SKM-1 (cell line): ENCODE measurements at regions not wholly inside any gene's neighbourhood (a gene's known extent, or its start where the extent isn't known, plus 50 kb on each side); places are given as distances from the start of the nearest gene placed in this dataset.
"Not testable (repeated sequence)": the region's sequence is repeated elsewhere in the genome, so short reads cannot be mapped to it uniquely, and the experiment has no call there.

Experiments
- DNase-seq: peaks from one replicate; lab custom pipeline; 2025; ENCODE audit not compliant: unreplicated experiment; lab: John Stamatoyannopoulos, UW

DNA sequence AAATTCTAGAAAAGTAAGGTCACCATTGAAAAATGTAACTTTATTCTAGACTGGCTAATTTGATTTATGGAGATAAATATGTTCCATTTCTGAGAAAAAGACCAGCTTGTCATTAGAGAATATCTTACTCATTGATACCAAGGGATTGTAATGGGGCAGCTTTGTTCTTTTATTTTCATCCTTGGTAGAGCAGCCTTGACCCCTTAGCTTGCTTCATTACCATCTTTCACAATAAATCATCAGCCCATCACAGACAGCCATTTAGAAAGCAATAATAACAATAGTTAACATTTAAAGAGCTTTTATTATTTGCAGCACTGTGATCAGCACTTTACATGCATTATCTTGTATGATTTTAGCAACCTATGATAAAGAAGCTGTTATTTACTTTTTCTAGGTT lies 253.6 kb downstream of the C3orf38 start:
- no peak for DNase-seq

DNA sequence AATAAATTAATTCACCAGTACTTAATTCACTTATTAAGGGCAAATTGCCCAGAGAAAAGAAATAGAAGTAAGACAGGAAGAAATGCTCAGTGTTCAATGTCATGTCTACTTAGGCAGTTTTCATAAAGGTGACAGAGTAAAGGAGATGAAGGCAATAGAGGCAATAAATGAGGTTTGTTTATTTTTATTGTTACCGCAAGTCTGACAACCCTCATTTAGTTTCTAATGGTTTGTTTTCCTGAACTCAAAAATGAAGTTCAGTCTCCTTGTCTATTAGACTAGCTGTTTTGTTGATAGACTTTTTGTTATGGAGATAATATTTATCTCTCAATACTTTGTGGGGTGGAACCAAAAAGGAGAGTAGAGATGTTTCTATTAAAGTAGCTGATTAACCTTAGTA lies 258.3 kb downstream of the C3orf38 start:
- DNase-seq = no peak

DNA sequence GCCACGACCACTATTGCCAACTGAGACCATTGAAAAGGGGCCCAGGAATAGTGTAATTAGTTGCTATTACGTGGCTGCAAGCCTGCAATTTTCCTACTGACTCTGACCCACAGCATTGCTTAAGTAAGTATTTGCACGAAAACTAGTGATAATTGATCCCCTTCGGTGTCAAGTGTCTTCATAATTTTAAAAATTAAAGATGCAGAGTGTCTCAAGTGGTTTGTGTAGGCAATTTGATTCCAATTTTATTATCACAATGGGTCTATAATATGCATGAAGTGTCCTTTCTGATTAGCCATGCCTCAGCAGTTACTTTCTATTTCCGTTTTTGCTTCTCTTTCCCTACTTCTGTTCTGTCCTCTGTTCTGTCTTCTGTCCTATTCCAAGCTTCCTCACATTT lies 259.2 kb downstream of the C3orf38 start:
- DNase-seq = no peak

DNA sequence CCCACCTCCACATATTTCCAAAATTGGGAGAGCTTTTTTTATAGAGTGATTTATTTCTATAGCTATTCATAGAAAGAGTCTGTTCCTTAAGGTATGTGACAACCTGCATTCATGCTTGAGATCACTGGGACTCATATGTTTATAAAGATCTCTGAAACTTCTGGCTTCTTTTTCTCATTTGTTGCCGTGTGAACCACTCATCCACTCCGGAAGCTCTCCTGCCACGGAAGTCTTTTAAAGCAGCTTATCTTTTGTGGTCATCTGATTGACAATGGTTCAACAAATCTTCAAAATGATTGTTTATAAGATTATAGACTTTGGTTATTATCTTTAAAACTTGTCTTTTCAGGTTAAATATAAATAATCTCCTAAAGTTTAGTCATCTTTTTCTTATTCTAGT lies 260.5 kb downstream of the C3orf38 start:
- DNase-seq = no peak

DNA sequence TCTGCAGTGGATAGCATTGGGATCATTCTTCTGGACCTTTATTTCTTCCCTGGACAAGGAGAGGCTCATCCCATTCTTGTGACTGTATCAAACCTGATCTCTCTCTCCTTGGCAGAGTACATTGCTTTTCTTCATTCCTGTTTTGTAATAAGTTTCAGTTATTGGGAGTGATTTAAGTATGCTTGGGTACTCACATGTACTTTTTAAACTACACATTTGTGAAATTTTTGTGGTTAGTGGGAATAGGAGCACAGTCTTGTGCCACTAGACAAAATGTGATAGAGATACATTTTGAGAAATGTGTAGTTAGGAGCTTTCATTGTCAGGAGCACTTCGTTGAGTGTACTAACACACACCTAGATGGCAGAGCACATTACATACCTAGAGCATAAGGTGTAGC lies 262.6 kb downstream of the C3orf38 start:
- no peak for DNase-seq

DNA sequence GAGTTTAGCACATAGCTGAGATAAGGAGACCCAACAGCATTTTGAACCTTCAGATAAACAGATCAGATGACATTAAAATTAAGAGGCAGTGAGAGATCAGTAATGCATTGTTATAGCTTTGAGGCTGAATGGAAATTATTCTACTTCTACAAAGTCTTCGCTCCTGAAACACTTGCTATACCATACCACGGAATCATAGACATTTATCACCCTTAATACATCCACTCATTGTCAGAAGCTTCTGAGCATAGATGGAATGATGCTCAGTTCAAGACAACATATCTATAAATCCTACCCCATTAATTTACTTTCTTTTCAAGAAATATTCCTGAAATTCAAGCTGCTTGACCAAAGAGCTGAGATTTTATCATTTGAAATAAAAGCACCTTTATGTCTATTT lies 266.7 kb downstream of the C3orf38 start:
- DNase-seq = no peak

DNA sequence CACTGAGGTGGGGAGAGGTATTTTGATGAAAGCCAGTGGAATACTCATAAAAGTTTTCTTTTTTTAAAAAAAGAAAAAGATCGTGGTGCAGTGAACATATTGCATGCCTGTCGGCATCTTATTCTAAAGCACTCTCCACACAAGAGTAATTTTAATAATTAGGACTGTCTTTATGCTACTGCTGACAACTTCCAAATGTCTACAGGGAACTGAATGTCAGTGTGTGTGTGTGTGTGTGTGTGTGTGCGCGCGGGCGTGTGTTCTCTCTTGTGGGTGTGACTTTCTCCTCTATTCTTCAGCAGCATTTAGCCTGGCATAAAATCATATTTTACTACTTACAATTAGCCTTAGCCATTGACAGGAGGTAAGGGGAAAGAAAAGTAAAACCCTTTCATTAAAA lies 268.5 kb downstream of the C3orf38 start:
- DNase-seq = no peak

DNA sequence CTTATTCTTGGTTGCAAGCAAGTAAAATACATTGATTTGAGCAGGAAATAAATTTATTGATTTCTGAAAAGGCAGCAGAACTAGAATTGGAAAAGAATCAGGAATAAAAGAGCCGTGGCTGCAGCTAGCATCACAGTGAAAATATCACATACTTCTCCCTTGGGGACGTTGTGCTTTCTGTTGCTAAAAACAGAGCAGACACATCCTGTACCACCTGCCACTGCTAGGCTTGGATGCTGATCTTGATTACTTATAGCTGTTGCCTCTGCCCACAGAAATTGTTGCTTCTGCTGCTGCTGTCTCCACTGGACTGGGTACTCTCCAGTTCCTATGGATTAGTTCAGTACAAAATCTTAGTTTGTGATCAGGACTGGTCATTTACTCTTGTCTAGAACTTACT lies 283.8 kb downstream of the C3orf38 start:
- no peak for DNase-seq

DNA sequence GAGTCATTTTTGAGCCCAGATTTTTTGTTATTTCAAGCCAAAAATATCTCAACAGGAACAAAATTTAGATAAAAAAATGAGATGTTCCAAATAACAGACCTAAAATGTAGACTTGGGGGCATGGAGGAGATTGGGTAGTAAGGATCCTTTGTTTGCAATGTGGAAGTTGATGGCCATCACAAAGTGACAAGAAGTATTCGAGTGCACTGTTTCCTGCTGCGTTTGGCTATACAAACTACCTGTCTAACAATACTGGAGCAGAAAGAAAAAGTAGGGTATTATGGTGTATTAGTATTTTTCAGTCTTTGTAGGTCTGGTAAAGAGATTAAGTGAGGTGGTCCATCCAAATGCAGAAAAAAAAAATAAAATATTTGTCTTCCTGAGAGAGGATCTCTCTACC lies 284.2 kb downstream of the C3orf38 start:
- DNase-seq = no peak

DNA sequence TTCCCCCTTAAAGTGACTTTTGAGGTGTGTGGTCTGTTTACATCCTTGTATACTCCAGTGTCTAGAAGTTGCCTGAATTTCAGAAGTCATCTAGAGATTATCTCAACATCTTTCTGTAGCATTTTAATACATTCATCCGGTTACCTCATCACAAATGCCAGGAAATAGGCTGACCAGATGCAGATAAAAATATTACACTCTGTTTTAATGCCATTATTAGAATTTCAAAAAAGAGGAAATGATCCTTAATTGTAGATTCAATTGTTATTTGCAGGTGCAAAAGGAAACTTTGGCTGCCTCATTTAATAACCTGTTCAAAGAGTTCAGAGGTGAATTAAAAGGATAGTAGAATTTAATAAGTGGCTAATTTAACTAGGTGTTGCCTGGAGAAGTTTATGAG lies 290.9 kb downstream of the C3orf38 start:
- no peak for DNase-seq

DNA sequence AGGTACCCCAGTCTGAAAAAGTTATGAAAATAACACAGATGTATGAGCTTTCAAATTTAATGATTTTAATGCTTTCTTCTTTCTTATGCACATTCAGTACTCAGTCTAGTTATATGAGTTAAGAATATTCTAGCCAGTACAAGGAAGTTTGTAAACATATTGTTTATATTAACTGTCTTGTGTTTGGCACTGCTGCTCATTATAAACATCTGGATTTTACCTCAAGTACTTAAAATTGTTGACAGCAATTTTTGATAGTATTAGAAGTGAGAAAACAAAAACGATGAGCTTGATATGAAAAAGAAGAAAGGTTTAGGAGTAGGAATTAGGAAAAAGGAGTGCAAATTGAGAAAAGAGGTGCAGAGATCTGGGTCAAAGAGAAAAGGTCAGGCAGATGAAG lies 293.3 kb downstream of the C3orf38 start:
- no peak for DNase-seq

DNA sequence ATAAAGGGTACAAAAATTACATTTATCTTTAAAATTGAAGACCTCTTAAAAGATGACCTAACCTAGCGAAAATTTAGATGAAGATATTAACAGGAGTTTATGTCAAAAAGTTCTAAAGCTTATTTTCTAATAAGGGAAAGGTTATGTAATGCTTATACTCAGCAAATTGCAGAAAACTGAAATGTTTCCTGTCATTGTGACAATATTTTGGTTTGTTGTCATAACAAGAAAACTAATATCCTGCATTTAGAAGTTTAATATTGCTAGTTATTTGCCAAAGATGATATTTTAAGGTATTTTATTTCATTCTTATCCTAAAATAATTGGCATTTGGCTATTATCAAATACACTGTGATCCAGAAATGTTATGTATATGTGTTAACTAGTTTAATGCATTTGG lies 294.5 kb downstream of the C3orf38 start:
- no peak for DNase-seq

DNA sequence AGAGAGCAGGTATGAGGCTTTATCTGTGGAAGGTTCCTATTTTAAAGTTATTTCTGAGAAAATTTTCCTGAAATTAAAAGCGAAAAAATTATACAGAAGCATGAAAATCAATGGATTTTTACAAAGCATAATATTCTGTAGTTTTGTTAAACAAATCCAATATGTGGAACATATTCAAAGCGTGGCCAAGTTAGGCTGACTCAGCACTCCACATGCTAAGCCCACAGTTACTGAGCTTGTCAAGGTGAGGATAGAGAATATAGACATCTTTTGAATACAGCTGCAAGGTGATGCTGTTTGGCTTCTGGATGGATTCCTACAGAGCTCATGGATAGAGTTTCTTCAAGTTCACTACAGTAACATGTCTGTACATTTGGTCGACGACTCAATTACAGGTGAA lies 302.5 kb downstream of the C3orf38 start:
- no peak for DNase-seq

DNA sequence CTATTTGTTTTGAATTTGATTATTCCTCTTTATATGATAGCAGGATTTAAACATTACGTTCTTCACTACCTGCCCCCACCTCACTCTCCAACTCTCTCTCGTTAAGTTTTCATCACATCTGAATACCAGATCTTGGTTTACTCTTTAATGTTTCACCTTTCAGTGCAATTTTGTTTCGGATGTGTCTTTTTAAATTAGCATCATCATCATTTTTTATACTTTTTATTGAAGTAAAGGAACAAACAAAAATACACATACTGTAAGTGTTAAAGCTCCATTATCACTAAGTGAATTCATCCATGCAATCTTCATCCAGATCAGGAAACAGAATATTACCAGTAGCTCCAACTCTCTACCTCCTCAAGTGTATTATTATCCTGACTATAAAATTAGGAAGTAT lies 310.6 kb downstream of the C3orf38 start:
- no peak for DNase-seq

DNA sequence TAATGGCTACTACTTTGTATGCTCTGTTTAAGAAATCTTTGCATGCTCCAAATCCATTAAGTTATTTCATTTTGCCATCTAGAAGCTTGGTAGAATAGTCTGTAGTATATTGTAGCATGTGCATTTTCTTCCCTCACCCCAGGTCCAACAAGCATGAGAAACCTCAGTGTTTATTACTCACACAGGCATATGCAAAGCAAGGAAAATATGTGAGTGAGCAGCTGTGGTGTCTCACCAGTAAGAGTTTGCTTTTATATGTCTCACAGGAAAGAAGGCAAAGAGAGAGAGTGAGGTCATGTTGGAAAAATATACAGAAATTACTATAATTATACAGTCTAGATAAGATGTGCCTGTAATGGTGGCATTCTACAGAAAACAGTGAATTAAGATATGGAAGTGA lies 312.5 kb downstream of the C3orf38 start:
- DNase-seq = no peak

DNA sequence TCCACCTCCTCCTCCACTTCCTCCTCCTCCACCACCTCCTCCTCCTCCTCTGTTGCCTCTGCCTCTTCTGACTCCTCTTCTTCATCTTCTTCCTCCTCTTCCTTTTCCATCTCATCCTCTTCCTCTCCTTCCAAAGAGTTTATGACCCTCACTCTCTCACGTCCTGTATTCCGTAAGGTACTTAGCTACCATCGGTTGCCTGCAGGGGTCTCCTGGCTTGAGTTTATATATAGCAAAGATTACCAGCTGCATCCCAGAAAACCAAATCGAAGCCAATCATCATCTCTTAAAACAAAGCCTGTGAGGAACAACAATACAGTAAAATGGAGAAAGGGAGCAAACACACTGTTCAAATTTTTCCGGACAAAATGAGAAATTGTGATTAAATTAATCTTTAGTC lies 317.4 kb downstream of the C3orf38 start:
- DNase-seq = no peak

DNA sequence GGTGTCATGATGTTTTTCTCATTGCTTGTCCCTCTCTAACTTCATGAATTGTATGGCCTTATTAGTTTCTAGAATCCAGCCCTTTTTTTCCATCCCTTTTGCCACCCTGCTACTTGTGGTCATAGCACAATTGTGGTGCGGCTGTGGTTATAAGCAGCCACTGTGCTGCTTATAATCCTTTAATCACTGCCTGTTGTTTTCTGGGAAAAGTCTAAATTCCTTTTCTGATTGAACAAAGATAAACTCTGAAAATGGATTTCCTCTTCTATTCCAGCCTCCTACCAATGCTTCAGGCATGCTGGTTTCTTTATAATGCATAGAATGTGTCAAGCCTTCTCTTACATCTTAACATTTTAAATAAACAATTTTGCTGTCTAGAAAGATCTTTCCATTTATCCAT lies 319.5 kb downstream of the C3orf38 start:
- DNase-seq = no peak

DNA sequence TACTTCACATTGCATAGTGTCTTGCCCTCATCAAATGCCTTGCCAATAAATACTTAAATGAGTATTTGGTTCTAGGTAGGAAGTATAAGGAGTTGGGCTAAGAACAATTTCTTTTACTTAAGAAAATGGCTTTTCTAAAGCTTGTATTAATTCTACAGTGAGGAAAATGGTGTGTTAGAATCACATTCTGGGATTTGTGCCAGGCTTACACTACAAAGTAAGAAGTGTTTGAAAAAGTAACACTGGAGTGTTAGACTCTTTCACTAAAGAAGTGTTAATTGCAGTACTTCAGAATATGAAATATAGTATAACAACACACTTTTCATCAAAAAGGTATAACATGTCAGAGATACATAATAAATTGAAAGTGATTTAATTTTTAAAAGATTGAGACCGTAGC lies 328.7 kb downstream of the C3orf38 start:
- DNase-seq = no peak

DNA sequence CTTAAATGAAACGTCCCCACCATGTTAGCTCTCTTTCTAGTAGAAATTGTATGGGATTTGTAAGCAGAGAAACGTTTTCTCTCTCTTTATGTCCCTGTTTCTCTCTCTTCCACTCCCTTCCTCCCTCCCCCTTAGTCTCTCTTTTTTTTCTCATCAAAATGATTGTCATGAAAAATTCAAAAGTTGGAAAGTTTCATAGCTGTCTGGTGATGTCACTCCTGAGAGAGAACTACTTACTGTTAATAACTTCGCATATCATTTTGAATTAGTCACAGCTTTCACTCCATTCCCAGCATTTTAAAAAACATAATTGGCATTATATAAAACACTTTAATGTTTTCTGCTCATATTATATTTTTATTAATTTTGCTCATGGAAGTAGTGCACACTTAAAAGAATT lies 331.1 kb downstream of the C3orf38 start:
- DNase-seq = no peak

DNA sequence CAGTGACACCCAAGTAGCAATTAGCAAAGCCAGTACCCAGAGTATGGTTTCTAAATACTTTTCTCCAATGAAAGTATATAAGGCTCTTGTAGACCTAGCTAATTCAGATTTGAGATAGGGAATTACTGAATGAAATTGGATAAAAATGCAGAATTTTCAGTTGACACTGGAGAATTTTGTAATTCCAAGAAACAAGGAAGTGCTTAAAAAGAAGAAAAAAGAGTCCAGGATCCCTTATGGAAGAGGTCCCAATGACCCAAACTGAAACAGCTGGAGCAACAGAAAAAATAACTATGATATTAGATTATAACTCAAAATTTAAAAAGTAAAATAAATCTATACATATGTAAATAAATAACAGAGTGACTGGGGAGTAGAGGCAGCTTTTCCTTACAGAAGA lies 335.2 kb downstream of the C3orf38 start:
- DNase-seq = no peak

DNA sequence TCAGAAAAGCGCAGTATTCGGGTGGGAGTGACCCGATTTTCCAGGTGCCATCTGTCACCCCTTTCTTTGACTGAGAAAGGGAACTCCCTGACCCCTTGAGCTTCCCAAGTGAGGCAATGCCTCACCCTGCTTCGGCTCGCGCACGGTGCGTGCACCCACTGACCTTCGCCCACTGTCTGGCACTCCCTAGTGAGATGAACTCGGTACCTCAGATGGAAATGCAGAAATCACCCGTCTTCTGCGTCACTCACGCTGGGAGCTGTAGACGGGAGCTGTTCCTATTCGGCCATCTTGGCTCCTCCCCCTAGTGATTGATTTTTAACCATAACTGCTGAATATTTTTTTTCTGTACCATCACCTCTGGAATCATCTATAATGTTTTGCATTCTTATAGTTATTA lies 359.1 kb downstream of the C3orf38 start:
- not testable (repeated sequence) for DNase-seq

DNA sequence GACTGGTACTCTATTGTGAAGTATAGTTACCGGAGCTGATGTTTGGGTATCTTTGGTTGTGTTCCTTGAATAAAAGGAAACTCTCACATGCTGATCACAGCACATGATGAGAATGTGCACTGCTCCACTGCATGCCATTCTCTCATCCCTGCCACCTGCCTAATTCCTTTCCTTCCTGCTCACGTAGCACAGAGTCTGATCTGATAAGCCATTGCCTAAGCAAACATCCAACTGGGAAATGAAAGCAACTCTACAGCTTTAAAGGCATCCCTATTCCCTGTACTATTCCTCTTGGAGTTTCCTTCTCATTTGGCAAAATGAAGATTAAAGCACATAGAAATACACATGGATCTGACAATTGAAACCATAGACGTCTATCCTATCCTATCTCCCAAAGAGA lies 359.8 kb downstream of the C3orf38 start:
- no peak for DNase-seq

DNA sequence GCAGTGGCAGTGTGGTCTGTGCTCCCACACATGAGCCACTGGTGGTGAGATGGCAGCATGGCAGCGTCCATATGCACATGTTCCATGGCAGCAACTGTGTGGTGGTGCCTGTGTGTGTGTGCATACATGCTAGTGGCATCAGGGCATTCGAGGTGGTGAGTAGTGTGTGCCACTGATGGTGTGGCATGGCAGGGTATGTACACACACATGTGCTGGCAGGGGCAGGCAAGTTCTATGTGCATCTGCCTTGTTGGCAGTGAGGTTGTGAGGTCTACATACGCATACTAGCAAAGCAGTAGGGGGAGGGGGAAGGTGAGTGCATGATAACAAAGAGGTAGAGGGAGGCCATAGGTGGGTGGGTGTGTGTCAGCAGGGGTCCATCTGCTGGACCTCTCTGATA lies 378.7 kb downstream of the C3orf38 start:
- DNase-seq = no peak

DNA sequence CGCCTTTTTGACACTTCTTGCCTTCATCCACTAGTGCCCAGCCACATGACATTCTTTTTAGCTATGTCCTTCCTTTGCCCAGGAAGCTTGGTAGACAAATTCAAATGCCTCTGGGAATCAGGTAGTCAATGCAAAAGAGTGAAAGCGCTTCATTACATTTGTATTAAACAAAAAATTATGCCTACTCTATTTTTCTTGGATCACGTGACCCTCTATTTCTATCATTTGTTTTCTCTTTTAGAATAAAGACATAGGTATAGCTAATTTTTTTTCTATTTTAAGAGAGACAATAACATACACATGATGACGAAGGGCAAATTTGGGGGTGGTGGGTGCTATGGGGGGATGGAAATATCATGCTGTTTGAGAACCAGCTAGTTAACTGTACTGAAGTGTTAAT lies 384.8 kb downstream of the C3orf38 start:
- DNase-seq = no peak
